Mesenchymal stem cell (in vitro differentiated cells and primary cell): ENCODE measurements at regions not wholly inside any gene's neighbourhood (a gene's known extent, or its start where the extent isn't known, plus 50 kb on each side); places are given as distances from the start of the nearest gene placed in this dataset.
"Not testable (repeated sequence)": the region's sequence is repeated elsewhere in the genome, so short reads cannot be mapped to it uniquely, and the experiment has no call there.

ENCODE experiments used
- DNase-seq: peaks from one replicate; pipeline ENCODE4 v3.0.0-alpha.2; 2013
- H2AFZ ChIP-seq: one replicate; pipeline ENCODE4 v1.6.1; 2013; ENCODE audit warnings: low read depth, mild to moderate bottlenecking, control low read depth, inconsistent platforms, low read length, moderate library complexity
- H2AK5ac ChIP-seq: 2 replicates; pipeline ENCODE4 v1.6.1; 2013; ENCODE audit warnings: low read length, moderate library complexity, mild to moderate bottlenecking, inconsistent platforms; ENCODE audit not compliant: severe bottlenecking
- H2BK120ac ChIP-seq: one replicate; pipeline ENCODE4 v1.6.1; 2013; ENCODE audit warnings: low read depth, mild to moderate bottlenecking, inconsistent platforms, low read length, moderate library complexity
- H2BK12ac ChIP-seq, 2 experiments: one replicate each; pipeline ENCODE4 v1.6.1; 2013; ENCODE audit warnings: inconsistent platforms in 2 of 2, low read length in 2 of 2, mild to moderate bottlenecking in 2 of 2, moderate library complexity in 2 of 2, control low read depth in 1 of 2
- H2BK15ac ChIP-seq: one replicate; pipeline ENCODE4 v1.6.1; 2013; ENCODE audit warnings: mild to moderate bottlenecking, low read depth, inconsistent platforms; ENCODE audit not compliant: poor library complexity, severe bottlenecking
- H2BK5ac ChIP-seq: 2 replicates; pipeline ENCODE4 v1.6.1; 2013; ENCODE audit warnings: low read depth, mild to moderate bottlenecking, low read length, control low read depth, inconsistent platforms; ENCODE audit not compliant: poor library complexity, severe bottlenecking
- H3K14ac ChIP-seq, 2 experiments: one replicate each; pipeline ENCODE4 v1.6.1; 2013; ENCODE audit warnings: inconsistent platforms in 2 of 2, low read length in 2 of 2, control low read depth in 1 of 2, mild to moderate bottlenecking in 1 of 2, moderate library complexity in 1 of 2
- H3K18ac ChIP-seq, 2 experiments: one replicate each; pipeline ENCODE4 v1.6.1; 2013; ENCODE audit warnings: inconsistent platforms in 2 of 2, low read length in 2 of 2, control low read depth in 1 of 2, low read depth in 1 of 2, mild to moderate bottlenecking in 1 of 2
- H3K23ac ChIP-seq, 2 experiments: one replicate each; pipeline ENCODE4 v1.6.1; 2013; ENCODE audit warnings: inconsistent platforms in 2 of 2, low read length in 2 of 2, mild to moderate bottlenecking in 2 of 2, moderate library complexity in 2 of 2, control low read depth in 1 of 2
- H3K27ac ChIP-seq: 2 replicates; pipeline ENCODE4 v1.5.1; 2013; ENCODE audit warnings: mild to moderate bottlenecking, moderate library complexity, low read length, control low read depth, inconsistent platforms; ENCODE audit not compliant: poor library complexity, severe bottlenecking
- H3K27me3 ChIP-seq, 2 experiments: 2 replicates each; pipeline versions ENCODE4 v1.6.1 to v1.7.0; 2013; ENCODE audit warnings: low read length in 2 of 2, mild to moderate bottlenecking in 2 of 2, moderate library complexity in 2 of 2, control low read depth in 1 of 2, inconsistent platforms in 1 of 2; ENCODE audit not compliant: control insufficient read depth in 1 of 2, insufficient read depth in 1 of 2
- H3K36me3 ChIP-seq, 2 experiments: 2 replicates each; pipeline versions ENCODE4 v1.6.1 to v1.7.0; 2013; ENCODE audit warnings: low read length in 2 of 2, control low read depth in 1 of 2, inconsistent platforms in 1 of 2, low read depth in 1 of 2, mild to moderate bottlenecking in 1 of 2; ENCODE audit not compliant: insufficient read depth in 2 of 2, control insufficient read depth in 1 of 2
- H3K4ac ChIP-seq, 2 experiments: one replicate each; pipeline ENCODE4 v1.6.1; 2013; ENCODE audit warnings: inconsistent platforms in 2 of 2, low read length in 2 of 2, mild to moderate bottlenecking in 2 of 2, moderate library complexity in 2 of 2, control low read depth in 1 of 2, low read depth in 1 of 2
- H3K4me1 ChIP-seq: 2 replicates; pipeline ENCODE4 v1.6.1; 2013; ENCODE audit warnings: low read depth, low read length, control low read depth; ENCODE audit not compliant: control insufficient read depth, insufficient read depth
- H3K4me2 ChIP-seq: 2 replicates; pipeline ENCODE4 v1.6.1; 2013; ENCODE audit warnings: low read length, mild to moderate bottlenecking, inconsistent platforms; ENCODE audit not compliant: poor library complexity, severe bottlenecking
- H3K4me3 ChIP-seq, 2 experiments: 2 replicates each; pipeline versions ENCODE4 v1.5.1 to v1.7.0; 2013; ENCODE audit warnings: low read length in 2 of 2, mild to moderate bottlenecking in 2 of 2, control low read depth in 1 of 2, low read depth in 1 of 2; ENCODE audit not compliant: insufficient read depth in 1 of 2
- H3K79me1 ChIP-seq: replicated peaks from 2 replicates; pipeline ENCODE4 v1.6.1; 2013; ENCODE audit warnings: mild to moderate bottlenecking, control low read depth, low read length, inconsistent platforms; ENCODE audit not compliant: poor library complexity, severe bottlenecking
- H3K9ac ChIP-seq: 2 replicates; pipeline ENCODE4 v1.7.0; 2013; ENCODE audit warnings: mild to moderate bottlenecking, low read length, moderate library complexity
- H3K9me3 ChIP-seq: 2 replicates; pipeline ENCODE4 v1.7.0; 2013; ENCODE audit warnings: mild to moderate bottlenecking, low read length; ENCODE audit not compliant: control insufficient read depth
- H4K8ac ChIP-seq: one replicate; pipeline ENCODE4 v1.6.1; 2013; ENCODE audit warnings: inconsistent platforms, mild to moderate bottlenecking, low read length, moderate library complexity
- H4K91ac ChIP-seq: one replicate; pipeline ENCODE4 v1.6.1; 2013; ENCODE audit warnings: mild to moderate bottlenecking, low read length, inconsistent platforms
- WGBS: methylation state at CpG from one replicate; pipeline ENCODE4 v1.1.7; 2013; ENCODE audit warnings: mixed read lengths; 5-methylcytosine and 5-hydroxymethylcytosine counted together

DNA sequence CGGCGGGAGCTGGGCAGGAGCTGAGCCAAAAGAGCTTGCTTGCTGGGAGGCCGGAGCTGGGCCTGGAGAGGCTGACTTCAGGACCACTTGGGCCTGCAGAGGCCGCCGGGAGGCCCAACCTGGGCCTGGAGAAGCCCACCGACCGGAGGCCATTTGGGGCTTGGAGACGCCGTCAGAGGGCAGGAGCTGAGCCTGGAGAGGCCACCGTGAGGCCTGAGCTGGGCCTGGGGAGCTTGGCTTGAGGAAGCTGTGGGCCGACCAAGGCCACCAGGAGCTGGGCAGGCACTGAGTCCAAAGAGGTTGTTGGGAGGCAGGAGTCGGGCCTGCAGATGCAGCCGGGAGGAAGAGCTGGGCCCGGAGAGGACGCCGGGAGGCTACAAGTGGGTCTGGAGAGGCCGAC, 307.1 kb downstream of the ZNF479 start:
- H3K36me3 ChIP-seq, H3K9me3 ChIP-seq, H3K9ac ChIP-seq, H3K4me3 ChIP-seq, H2AK5ac ChIP-seq, H4K91ac ChIP-seq, H3K27me3 ChIP-seq, H3K79me1 ChIP-seq, H3K14ac ChIP-seq, H2BK5ac ChIP-seq, H3K4me1 ChIP-seq, H4K8ac ChIP-seq, DNase-seq, H3K23ac ChIP-seq, H2BK120ac ChIP-seq, H2BK15ac ChIP-seq, H3K18ac ChIP-seq, H3K4me2 ChIP-seq, H3K4ac ChIP-seq, H3K27ac ChIP-seq, H2AFZ ChIP-seq, H2BK12ac ChIP-seq: not testable (repeated sequence)
- whole genome bisulfite sequencing = 87% methylated on average over 12 of the region's 17 CpGs

DNA sequence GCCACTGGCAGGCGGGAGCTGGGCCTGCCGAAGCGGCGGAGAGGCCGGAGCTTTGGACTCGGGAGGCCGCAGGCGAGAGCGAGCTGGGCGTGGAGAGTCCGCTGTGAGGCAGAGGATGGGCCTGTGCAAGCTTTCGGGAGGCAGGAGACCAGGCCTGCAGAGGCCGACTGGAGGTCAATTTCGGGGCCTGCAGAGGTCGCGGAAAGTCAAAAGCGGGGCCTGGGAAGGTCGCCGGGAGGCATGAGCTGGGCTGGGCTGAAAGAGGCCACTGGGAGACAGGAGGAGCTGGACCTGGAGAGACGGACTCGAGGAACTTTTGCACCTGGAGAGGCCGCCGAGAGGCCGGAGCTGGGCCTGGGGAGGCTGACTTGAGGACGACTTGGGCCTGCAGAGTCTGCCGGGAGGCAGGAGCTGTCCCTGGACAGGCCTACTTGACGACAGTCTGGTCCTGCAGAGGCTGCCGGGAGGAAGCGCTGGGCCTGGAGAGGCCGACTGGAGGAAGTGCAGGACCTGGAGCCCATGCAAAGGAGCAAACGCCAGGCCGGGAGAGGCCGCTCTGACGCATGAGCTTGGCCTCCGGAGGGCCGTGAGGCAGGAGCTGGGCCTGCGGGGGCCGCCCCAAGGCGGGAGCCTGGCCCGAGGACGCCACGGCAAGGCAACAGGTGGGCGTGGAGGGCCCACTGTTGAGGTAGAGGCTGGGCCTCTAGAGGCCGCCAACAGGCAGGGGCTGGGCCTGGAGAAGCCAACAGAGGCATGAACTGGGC, 308.2 kb downstream of the ZNF479 start:
- not testable (repeated sequence) for H4K91ac ChIP-seq, H2BK15ac ChIP-seq, H3K14ac ChIP-seq, H2BK120ac ChIP-seq, H3K36me3 ChIP-seq, H2BK12ac ChIP-seq, H2AFZ ChIP-seq, H3K4me2 ChIP-seq, H3K27ac ChIP-seq, H3K4ac ChIP-seq, H2BK5ac ChIP-seq, H4K8ac ChIP-seq, H3K9ac ChIP-seq, H2AK5ac ChIP-seq, H3K18ac ChIP-seq, H3K27me3 ChIP-seq, H3K9me3 ChIP-seq, DNase-seq, H3K79me1 ChIP-seq, H3K4me1 ChIP-seq, H3K23ac ChIP-seq, H3K4me3 ChIP-seq
- 91% methylated on average over 24 of the region's 44 CpGs for WGBS

DNA sequence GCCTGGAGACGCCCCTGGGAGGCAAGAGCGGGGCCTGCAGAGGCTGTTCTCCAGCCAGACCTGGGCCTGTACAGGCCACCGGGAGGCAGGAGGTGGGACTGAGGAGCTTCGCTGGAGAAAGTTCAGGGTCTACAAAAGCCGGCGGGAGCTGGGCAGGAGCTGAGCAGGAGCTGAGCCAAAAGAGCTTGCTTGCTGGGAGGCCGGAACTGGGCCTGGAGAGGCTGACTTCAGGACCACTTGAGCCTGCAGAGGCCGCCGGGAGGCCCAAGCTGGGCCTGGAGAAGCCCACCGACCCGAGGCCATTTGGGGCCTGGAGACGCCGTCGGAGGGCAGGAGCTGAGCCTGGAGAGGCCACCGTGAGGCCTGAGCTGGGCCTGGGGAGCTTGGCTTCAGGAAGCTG, 309.0 kb downstream of the ZNF479 start:
- not testable (repeated sequence) for H4K8ac ChIP-seq, DNase-seq, H3K4ac ChIP-seq, H3K4me3 ChIP-seq, H3K18ac ChIP-seq, H2BK120ac ChIP-seq, H4K91ac ChIP-seq, H2AK5ac ChIP-seq, H3K14ac ChIP-seq, H3K27ac ChIP-seq, H3K36me3 ChIP-seq, H2BK5ac ChIP-seq, H2BK15ac ChIP-seq, H3K27me3 ChIP-seq, H2BK12ac ChIP-seq, H3K4me2 ChIP-seq, H3K4me1 ChIP-seq, H3K23ac ChIP-seq, H3K79me1 ChIP-seq, H2AFZ ChIP-seq, H3K9me3 ChIP-seq, H3K9ac ChIP-seq
- no CpG with 5 or more reads among the region's 15 CpGs for WGBS

DNA sequence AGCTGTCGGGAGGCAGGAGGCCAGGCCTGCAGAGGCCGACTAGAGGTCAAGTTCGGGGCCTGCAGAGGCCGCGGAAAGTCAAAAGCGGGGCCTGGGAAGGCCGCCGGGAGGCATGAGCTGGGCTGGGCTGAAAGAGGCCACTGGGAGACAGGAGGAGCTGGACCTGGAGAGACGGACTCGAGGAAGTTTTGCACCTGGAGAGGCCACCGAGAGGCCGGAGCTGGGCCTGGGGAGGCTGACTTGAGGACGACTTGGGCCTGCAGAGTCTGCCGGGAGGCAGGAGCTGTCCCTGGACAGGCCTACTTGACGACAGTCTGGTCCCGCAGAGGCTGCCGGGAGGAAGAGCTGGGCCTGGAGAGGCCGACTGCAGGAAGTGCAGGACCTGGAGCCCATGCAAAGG, 310.1 kb downstream of the ZNF479 start:
- H3K79me1 ChIP-seq, H3K27me3 ChIP-seq, H4K91ac ChIP-seq, H3K4me3 ChIP-seq, H3K9ac ChIP-seq, H3K27ac ChIP-seq, DNase-seq, H2AK5ac ChIP-seq, H3K36me3 ChIP-seq, H3K9me3 ChIP-seq, H2BK5ac ChIP-seq, H2BK12ac ChIP-seq, H2BK120ac ChIP-seq, H3K4ac ChIP-seq, H4K8ac ChIP-seq, H3K23ac ChIP-seq, H2AFZ ChIP-seq, H2BK15ac ChIP-seq, H3K4me2 ChIP-seq, H3K14ac ChIP-seq, H3K4me1 ChIP-seq, H3K18ac ChIP-seq: not testable (repeated sequence)
- WGBS = 76% methylated on average over 2 of the region's 18 CpGs
